ENCODE measurements at regions not wholly inside any gene's neighbourhood (a gene's known extent, or its start where the extent isn't known, plus 50 kb on each side); places are given as distances from the start of the nearest gene placed in this dataset.

- TF ChIP-seq CTCF (IDR thresholded peaks at IDR 0.05): no peak
- no peak overlapping the region for H3K4me3 ChIP-seq
- peaks cover 10 to 65% of the 10 kb centered on the region in 2 donors for H3K27me3 ChIP-seq
- intact Hi-C loops (cut with DNase I): loop anchor here in 1 of 2 donors (10.0 kb wide), 1 partner anchor 1277 kb away; the partner anchor contains the start of gene HOXA9
- no peak overlapping the region for H3K27ac ChIP-seq
- no peaks in the 10 kb centered on the region for H3K4me1 ChIP-seq
- H3K9me3 ChIP-seq: no peaks in the 10 kb centered on the region
- DNase-seq: no peak
- no peak for ATAC-seq
- H3K36me3 ChIP-seq: no peaks in the 10 kb centered on the region
Measured at GRCh38 chr7:25887795-25888559, 264.0 kb upstream of the NFE2L3 start.

GRCh38 chr7:25889765-25890164, 262.2 kb upstream of the NFE2L3 start:
- intact Hi-C loops (cut with DNase I): loop anchor here in 1 of 2 donors (5.0 to 10.0 kb wide), 2 partner anchors 473 to 1275 kb away; partner anchors contain the start of gene HOXA9
- Histone ChIP-seq H3K4me1 (peaks cover 0 to 3% of the 10 kb centered on the region in 2 donors), H3K9me3 (no peaks in the 10 kb centered on the region), H3K27ac (no peak overlapping the region), H3K36me3 (no peaks in the 10 kb centered on the region), H3K4me3 (no peak overlapping the region), H3K27me3 (peaks cover 10 to 60% of the 10 kb centered on the region in 2 donors)
- DNase-seq (no peak), ATAC-seq (no peak)
- TF ChIP-seq CTCF (IDR thresholded peaks at IDR 0.05): no peak

- no peak for DNase-seq
- no peak for ATAC-seq
- no peaks in the 10 kb centered on the region for H3K36me3 ChIP-seq
- peaks cover 10 to 64% of the 10 kb centered on the region in 2 donors for H3K27me3 ChIP-seq
- H3K4me1 ChIP-seq: peaks cover 0 to 12% of the 10 kb centered on the region in 2 donors
- H3K9me3 ChIP-seq: no peaks in the 10 kb centered on the region
- H3K4me3 ChIP-seq: no peak overlapping the region
- intact Hi-C loops (cut with DNase I): loop anchor here in 1 of 2 donors (5.0 kb wide), 1 partner anchor 471 kb away; no protein-coding TSS in a partner anchor
- TF ChIP-seq CTCF (IDR thresholded peaks at IDR 0.05): no peak
- H3K27ac ChIP-seq: no peak overlapping the region
Measured at GRCh38 chr7:25891591-25891990, 260.4 kb upstream of the NFE2L3 start.

- DNase-seq (no peak), ATAC-seq (no peak)
- TF ChIP-seq CTCF (IDR thresholded peaks at IDR 0.05): no peak
- intact Hi-C loops (cut with DNase I): loop anchor here in 1 of 2 donors (5.0 kb wide), 1 partner anchor 469 kb away; no protein-coding TSS in a partner anchor
- no peak overlapping the region for H3K27ac ChIP-seq
- H3K36me3 ChIP-seq: no peaks in the 10 kb centered on the region
- peaks cover 0 to 12% of the 10 kb centered on the region in 2 donors for H3K4me1 ChIP-seq
- H3K27me3 ChIP-seq: peaks cover 10 to 55% of the 10 kb centered on the region in 2 donors
- H3K9me3 ChIP-seq: no peaks in the 10 kb centered on the region
- H3K4me3 ChIP-seq: no peak overlapping the region
Measured at GRCh38 chr7:25893436-25893835, 258.6 kb upstream of the NFE2L3 start.

Data from left lung (tissue), 4 donors.